Stomach smooth muscle (tissue), 2 donors: ENCODE measurements at regions not wholly inside any gene's neighbourhood (a gene's known extent, or its start where the extent isn't known, plus 50 kb on each side); places are given as distances from the start of the nearest gene placed in this dataset.

Experiments
- H3K27ac ChIP-seq: one replicate; pipeline ENCODE4 v1.7.0; 2013; ENCODE audit warnings: mild to moderate bottlenecking, low read length, inconsistent platforms
- H3K27me3 ChIP-seq, 2 donors: one replicate each; pipeline ENCODE4 v1.7.0; 2013; ENCODE audit warnings: low read length in 2 of 2; ENCODE audit not compliant: insufficient read depth in 2 of 2, control insufficient read depth in 1 of 2
- H3K36me3 ChIP-seq, 2 donors: one replicate each; pipeline ENCODE4 v1.7.0; 2013; ENCODE audit warnings: low read length in 2 of 2; ENCODE audit not compliant: control insufficient read depth in 2 of 2, insufficient read depth in 2 of 2
- H3K4me1 ChIP-seq: one replicate; pipeline ENCODE4 v1.7.0; 2013; ENCODE audit warnings: low read length; ENCODE audit not compliant: control insufficient read depth, insufficient read depth
- H3K4me3 ChIP-seq, 2 donors: one replicate each; pipeline ENCODE4 v1.7.0; 2013; ENCODE audit warnings: low read length in 2 of 2
- H3K9ac ChIP-seq, 2 donors: one replicate each; pipeline ENCODE4 v1.7.0; 2013; ENCODE audit warnings: low read length in 2 of 2, mild to moderate bottlenecking in 1 of 2
- H3K9me3 ChIP-seq, 2 donors: one replicate each; pipeline ENCODE4 v1.7.0; 2013; ENCODE audit warnings: low read length in 2 of 2; ENCODE audit not compliant: control insufficient read depth in 2 of 2
- donor health status: healthy.
- donor health status: Pancreatic carcinoma.

DNA sequence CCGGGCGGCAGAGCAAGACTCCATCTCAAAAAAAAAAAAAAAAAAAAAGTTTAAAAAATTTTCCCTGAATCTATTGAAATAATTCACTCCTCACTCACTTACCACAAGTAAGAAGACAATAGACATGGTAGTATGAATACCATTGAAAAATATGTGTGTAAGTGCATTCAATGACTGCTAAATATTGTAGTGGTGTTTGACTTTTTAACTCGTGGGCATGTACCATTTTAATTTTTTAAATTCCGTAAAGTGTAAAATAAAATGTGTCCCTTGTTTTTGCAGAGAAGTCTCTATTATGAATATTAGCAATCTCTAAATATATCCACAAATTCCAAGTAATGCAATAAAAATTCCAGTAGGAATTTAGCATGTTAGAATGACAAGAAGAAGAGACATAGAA is 134.1 kb downstream of the COPS8 start:
- H3K9ac ChIP-seq: no peak overlapping the region
- no peak overlapping the region for H3K27ac ChIP-seq
- H3K4me3 ChIP-seq: no peak overlapping the region

DNA sequence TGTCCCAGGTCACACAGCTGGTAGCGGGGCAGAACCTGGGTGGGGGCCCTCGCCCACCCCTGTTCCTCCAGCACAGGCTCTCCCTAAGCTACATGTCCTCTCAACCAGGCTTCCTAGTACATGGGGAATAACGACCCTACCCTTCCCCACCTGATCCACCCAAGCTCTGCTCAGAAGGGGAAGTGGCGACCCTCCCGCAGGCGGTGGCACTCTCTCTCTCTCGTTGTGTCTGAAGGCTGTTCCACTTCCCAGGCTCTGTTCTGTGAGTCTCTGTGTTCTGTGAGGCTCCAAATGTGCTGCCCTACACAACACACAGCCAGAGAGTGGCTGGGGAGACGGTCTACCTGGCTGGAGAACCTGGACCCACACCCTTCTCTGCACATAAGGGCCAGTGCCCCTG is 135.8 kb downstream of the COPS8 start:
- H3K36me3 ChIP-seq: no peaks in the 10 kb centered on the region
- peaks cover 12% of the 10 kb centered on the region for H3K4me1 ChIP-seq
- H3K9me3 ChIP-seq: no peaks in the 10 kb centered on the region
- H3K27me3 ChIP-seq: no peaks in the 10 kb centered on the region
- no peak overlapping the region for H3K4me3 ChIP-seq
- no peak overlapping the region for H3K27ac ChIP-seq
- H3K9ac ChIP-seq: no peak overlapping the region

More for the DNA sequence above, 134.1 kb downstream of the COPS8 start:
- no peaks in the 10 kb centered on the region for H3K9me3 ChIP-seq
- no peaks in the 10 kb centered on the region for H3K27me3 ChIP-seq
- peaks cover 12% of the 10 kb centered on the region for H3K4me1 ChIP-seq
- no peaks in the 10 kb centered on the region for H3K36me3 ChIP-seq

DNA sequence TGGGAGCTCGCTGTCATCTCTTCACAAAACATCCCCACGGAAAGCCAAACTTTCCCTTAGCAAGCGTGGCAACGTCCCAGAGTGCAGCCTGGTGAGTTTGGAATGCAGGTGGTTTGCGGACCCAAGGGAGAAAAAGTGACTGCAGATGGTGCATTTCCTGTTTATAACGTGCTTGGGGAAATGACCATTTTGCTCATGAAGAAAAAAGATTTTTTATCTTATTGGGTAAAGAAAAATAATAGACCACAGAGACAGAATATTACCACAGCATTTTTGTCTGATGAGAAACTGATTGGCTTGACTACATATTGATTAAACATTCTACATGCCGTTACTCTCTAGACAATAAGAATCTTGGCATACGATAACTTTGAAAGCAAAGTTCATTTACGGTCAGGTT is 136.5 kb downstream of the COPS8 start:
- H3K27ac ChIP-seq: no peak overlapping the region
- H3K4me1 ChIP-seq: peaks cover 12% of the 10 kb centered on the region
- no peaks in the 10 kb centered on the region for H3K27me3 ChIP-seq
- H3K36me3 ChIP-seq: no peaks in the 10 kb centered on the region
- H3K9ac ChIP-seq: no peak overlapping the region
- H3K4me3 ChIP-seq: no peak overlapping the region
- no peaks in the 10 kb centered on the region for H3K9me3 ChIP-seq

DNA sequence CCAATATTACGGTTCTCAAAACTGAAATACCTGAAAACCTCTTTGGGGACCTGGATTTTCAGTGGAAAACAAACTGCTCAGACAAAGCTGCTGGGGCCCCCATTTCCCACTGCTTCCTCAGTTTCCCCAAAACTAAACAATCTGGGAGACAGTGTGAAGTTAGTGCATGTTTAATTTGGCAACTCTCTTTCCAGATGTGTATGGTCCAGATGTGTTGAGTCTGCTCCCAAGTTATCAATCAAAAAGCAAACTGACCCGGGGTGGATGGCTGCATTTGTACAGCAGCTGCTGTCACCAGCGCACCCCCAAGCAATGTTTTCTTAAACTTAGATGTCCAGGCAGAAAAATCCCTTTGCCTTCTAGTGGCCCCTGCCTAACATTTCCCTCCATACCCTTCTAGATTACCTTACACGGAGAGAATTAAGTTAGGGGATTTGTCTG is 136.9 kb downstream of the COPS8 start:
- Histone ChIP-seq H3K27ac (no peak overlapping the region), H3K9me3 (no peaks in the 10 kb centered on the region), H3K4me3 (no peak overlapping the region), H3K9ac (no peak overlapping the region), H3K36me3 (no peaks in the 10 kb centered on the region), H3K4me1 (peaks cover 12% of the 10 kb centered on the region), H3K27me3 (no peaks in the 10 kb centered on the region)

DNA sequence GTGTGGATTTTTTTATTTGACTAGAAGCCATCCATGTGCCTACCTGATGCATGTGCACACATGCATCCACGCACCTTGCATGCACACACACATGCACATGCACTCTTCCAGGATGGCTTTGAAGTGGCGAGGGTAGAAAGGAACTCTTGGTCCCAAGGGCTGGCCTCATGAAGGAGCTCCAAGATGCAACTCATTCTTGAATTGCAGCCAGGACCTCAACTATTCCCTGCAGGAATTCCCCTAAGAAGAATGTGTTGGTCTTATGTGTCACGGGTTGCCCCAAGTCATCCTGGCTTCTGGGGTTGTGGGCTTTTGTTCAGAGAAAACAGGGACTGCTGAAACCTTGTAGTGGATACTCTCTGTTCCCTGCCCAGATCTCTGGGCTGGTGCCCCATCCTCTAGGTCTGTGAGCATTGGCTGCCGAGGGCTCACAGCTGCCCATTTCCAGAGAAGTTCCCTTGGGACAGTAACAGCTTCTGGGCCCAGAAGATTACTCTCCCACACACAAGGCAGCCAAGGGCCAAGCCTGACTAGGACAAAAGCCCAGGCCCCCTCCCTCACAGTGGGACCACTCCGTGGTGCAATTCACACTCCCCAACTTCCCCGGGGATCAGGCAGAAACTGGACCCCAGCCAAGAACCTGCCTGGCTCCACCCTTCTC is 137.6 kb downstream of the COPS8 start:
- Histone ChIP-seq H3K9ac (no peak overlapping the region), H3K27me3 (no peaks in the 10 kb centered on the region), H3K9me3 (no peaks in the 10 kb centered on the region), H3K36me3 (no peaks in the 10 kb centered on the region), H3K4me1 (peaks cover 9% of the 10 kb centered on the region), H3K27ac (peak overlapping the region; percentile 37), H3K4me3 (peak overlapping the region in 1 of 2 donors; percentile 15)

DNA sequence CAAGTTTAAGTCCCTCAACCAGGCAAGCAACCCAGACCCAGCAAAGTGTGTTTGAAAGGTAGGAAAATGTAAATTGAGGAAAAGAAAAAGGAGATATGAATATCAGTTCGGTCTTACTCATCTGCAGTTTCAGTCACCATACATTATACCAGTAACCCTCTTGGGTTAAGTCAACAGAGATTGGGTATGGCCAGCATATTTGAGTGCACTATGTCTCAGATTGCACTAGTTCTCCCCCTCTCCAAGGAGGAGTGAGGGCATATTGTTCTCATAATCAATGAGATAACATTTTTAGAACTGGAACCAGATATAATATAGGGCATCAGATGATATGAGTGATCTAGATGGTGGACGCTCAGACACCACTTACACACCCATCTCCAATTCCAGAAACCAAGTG is 141.5 kb downstream of the COPS8 start:
- H3K27me3 ChIP-seq: no peaks in the 10 kb centered on the region
- H3K36me3 ChIP-seq: no peaks in the 10 kb centered on the region
- H3K27ac ChIP-seq: no peak overlapping the region
- H3K4me1 ChIP-seq: peaks cover 11% of the 10 kb centered on the region
- H3K4me3 ChIP-seq: no peak overlapping the region
- H3K9me3 ChIP-seq: no peaks in the 10 kb centered on the region
- H3K9ac ChIP-seq: no peak overlapping the region

DNA sequence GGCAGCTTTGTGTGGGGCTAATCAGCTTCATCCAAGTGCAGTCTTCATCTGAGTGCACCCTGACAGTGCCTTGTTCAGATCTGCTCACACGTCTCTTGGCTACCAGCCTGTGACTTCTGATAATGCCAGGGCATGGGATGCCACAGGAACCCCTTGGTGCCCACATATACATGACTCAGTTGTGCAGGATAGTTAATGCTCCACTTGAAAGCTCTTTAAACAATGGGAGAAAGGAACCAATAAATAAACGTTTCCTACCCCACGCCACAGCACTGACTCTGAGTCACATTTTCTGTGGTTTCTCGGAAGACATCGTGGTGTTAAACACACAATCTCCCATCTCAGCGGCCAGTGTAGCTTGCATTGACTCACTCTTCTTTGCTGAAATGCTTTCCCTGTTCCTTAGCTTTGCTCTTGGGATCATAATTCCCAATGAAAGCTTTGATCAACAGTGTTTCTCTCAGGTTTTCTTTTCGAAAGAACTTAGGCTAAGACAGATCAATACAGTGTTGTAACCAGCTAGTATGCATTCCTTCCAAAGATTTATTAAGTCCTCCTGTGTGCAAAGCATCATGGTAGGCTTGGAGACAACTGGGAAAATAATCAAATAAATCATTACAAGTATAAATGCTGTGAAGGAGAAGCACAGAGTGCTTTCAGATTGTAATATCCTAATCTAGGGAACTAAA is 142.0 kb downstream of the COPS8 start:
- no peak overlapping the region for H3K27ac ChIP-seq
- H3K4me3 ChIP-seq: no peak overlapping the region
- no peaks in the 10 kb centered on the region for H3K36me3 ChIP-seq
- H3K27me3 ChIP-seq: no peaks in the 10 kb centered on the region
- no peak overlapping the region for H3K9ac ChIP-seq
- peaks cover 11% of the 10 kb centered on the region for H3K4me1 ChIP-seq
- H3K9me3 ChIP-seq: no peaks in the 10 kb centered on the region

DNA sequence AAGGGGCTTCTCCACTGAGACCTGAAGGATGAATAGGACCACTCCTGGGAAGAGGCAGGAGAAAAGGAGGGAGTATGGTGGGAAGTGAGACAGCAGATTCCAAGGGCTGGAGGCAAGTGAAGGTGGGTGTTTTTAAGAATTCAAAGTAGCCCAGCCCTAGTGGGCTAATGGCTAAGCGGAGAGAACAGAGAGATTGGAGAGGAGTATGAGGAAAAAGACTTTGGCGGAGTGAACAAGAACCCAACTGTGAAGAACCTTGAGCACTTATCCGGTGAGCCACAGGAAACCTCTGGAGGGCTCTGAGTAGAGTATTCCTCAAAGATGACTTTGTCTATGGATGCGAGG is 142.6 kb downstream of the COPS8 start:
- peaks cover 8% of the 10 kb centered on the region for H3K4me1 ChIP-seq
- no peaks in the 10 kb centered on the region for H3K27me3 ChIP-seq
- no peak overlapping the region for H3K27ac ChIP-seq
- H3K9ac ChIP-seq: no peak overlapping the region
- H3K4me3 ChIP-seq: no peak overlapping the region
- H3K9me3 ChIP-seq: no peaks in the 10 kb centered on the region
- H3K36me3 ChIP-seq: no peaks in the 10 kb centered on the region

DNA sequence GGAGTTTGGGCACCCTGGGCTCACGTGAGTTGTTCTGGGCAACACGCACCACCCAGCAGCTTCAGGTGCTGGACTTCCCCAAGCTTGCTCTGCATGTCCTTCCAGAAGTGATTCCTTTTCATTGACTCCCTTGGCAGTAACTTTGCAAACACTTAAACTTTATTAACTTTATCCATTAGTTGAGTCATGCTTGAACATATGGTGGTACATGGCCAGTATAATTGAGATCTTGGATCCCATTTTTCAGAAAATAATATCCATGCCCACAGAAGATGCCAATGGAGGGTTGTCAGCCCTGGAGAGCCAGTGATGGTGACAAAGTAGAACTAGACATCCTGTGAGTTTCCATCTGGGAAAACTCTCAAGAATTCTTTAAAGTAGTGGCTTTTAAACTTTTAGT is 144.2 kb downstream of the COPS8 start:
- H3K27ac ChIP-seq: no peak overlapping the region
- H3K9ac ChIP-seq: no peak overlapping the region
- no peaks in the 10 kb centered on the region for H3K9me3 ChIP-seq

DNA sequence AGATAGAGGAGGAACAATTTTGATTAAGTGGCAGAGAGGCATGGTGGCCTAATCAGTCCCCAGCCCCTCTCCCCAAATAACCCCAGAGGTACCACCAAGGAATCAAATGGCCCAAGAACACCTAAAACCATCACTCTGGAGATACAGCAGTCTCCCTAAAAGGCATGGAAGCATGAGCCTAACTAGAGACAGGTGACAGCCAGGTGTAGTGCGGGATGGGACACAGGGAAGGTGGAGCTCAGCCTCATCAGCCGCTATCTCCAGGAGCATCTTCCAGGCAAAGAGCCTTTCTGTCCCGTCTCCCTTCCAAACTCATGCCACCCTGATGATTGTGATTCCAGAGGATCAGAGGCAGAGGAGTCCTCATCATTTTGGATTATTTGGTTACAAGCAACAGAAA is 144.7 kb downstream of the COPS8 start:
- Histone ChIP-seq H3K4me3 (no peak overlapping the region), H3K9me3 (no peaks in the 10 kb centered on the region), H3K27me3 (no peaks in the 10 kb centered on the region), H3K4me1 (peaks cover 18% of the 10 kb centered on the region), H3K27ac (no peak overlapping the region), H3K9ac (no peak overlapping the region), H3K36me3 (no peaks in the 10 kb centered on the region)

More for the DNA sequence above, 144.2 kb downstream of the COPS8 start:
- Histone ChIP-seq H3K4me1 (peaks cover 14% of the 10 kb centered on the region), H3K27me3 (no peaks in the 10 kb centered on the region), H3K36me3 (no peaks in the 10 kb centered on the region), H3K4me3 (no peak overlapping the region)

DNA sequence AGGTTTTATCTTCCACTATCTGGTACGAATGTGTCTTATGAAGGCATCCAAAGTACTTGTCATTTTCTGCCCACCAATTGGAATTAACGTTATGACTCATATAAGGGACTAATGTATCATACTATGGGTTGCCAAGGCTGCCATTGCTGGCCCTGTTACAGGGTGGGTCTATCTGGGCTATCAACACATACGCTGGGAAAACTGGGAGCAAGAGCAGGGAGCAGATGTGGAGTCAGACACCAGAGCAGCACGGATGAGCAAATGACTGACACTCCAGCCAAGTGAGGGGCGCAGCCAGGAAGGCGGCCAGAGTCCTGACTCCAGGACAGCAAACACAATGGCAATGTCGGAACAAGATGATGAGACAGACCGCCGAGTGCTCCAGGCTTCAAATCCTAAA is 145.9 kb downstream of the COPS8 start:
- no peaks in the 10 kb centered on the region for H3K27me3 ChIP-seq
- H3K9ac ChIP-seq: no peak overlapping the region
- H3K27ac ChIP-seq: no peak overlapping the region
- no peaks in the 10 kb centered on the region for H3K9me3 ChIP-seq
- no peaks in the 10 kb centered on the region for H3K36me3 ChIP-seq
- H3K4me1 ChIP-seq: peaks cover 27% of the 10 kb centered on the region
- no peak overlapping the region for H3K4me3 ChIP-seq
